Neural progenitor cell (in vitro differentiated cells): ENCODE measurements at regions not wholly inside any gene's neighbourhood (a gene's known extent, or its start where the extent isn't known, plus 50 kb on each side); places are given as distances from the start of the nearest gene placed in this dataset.

Experiments used
- DNase-seq: peaks from one replicate; pipeline ENCODE4 v3.0.0-alpha.2; 2016; ENCODE audit warnings: low spot score
- H2AFZ ChIP-seq: fragments of 200-600 bp; sonication (generic); replicated peaks from 2 replicates; pipeline ENCODE4 v1.6.1; 2016; ENCODE audit warnings: antibody characterized with exemption
- H3F3A ChIP-seq: fragments of 200-600 bp; sonication (generic); 2 replicates; pipeline ENCODE4 v1.6.1; 2016; ENCODE audit warnings: antibody characterized with exemption, low read depth
- H3K27ac ChIP-seq: fragments of 200-600 bp; sonication (generic); 2 replicates; pipeline ENCODE4 v1.5.1; 2016; ENCODE audit warnings: mild to moderate bottlenecking
- H3K27me3 ChIP-seq: fragments of 200-600 bp; sonication (generic); 2 replicates; pipeline ENCODE4 v1.6.1; 2016; ENCODE audit warnings: mild to moderate bottlenecking, moderate library complexity
- H3K36me3 ChIP-seq: fragments of 200-600 bp; sonication (generic); 2 replicates; pipeline ENCODE4 v1.5.1; 2016
- H3K4me1 ChIP-seq: fragments of 200-600 bp; sonication (generic); 2 replicates; pipeline ENCODE4 v1.6.1; 2016; ENCODE audit warnings: mixed run types
- H3K4me2 ChIP-seq: fragments of 200-600 bp; sonication (generic); 2 replicates; pipeline ENCODE4 v1.6.1; 2016
- H3K4me3 ChIP-seq: fragments of 200-600 bp; sonication (generic); 2 replicates; pipeline ENCODE4 v1.5.1; 2016
- H3K79me2 ChIP-seq: fragments of 200-600 bp; sonication (generic); 2 replicates; pipeline ENCODE4 v1.6.1; 2016; ENCODE audit warnings: low read depth
- H3K9ac ChIP-seq: fragments of 200-600 bp; sonication (generic); 2 replicates; pipeline ENCODE4 v1.6.1; 2016
- H3K9me3 ChIP-seq: fragments of 200-600 bp; sonication (generic); 2 replicates; pipeline ENCODE4 v1.5.1; 2016; ENCODE audit warnings: low read depth
- H4K20me1 ChIP-seq: fragments of 200-600 bp; sonication (generic); 2 replicates; pipeline ENCODE4 v1.6.1; 2016; ENCODE audit warnings: low read depth
- H3K27ac Mint-ChIP-seq: 3 replicates; pipeline ENCODE4 v1.8.0; 2021; ENCODE audit warnings: mixed read lengths
- H3K27me3 Mint-ChIP-seq: 2 replicates; pipeline ENCODE4 v1.8.0; 2022; ENCODE audit warnings: low read depth, mild to moderate bottlenecking, inconsistent platforms, moderate library complexity, mixed read lengths; ENCODE audit not compliant: insufficient read depth
- H3K36me3 Mint-ChIP-seq: 3 replicates; pipeline ENCODE4 v1.8.0; 2021; ENCODE audit warnings: mixed read lengths
- H3K4me1 Mint-ChIP-seq: 3 replicates; pipeline ENCODE4 v1.8.0; 2021; ENCODE audit warnings: mixed read lengths
- H3K4me3 Mint-ChIP-seq: 3 replicates; pipeline ENCODE4 v1.8.0; 2021; ENCODE audit warnings: mild to moderate bottlenecking, moderate library complexity, mixed read lengths
- H3K9me3 Mint-ChIP-seq: 3 replicates; pipeline ENCODE4 v1.8.0; 2020; ENCODE audit warnings: mixed read lengths
- EZH2 ChIP-seq: fragments of 200-600 bp; sonication (generic); IDR thresholded peaks from 2 replicates; pipeline ENCODE4 v1.6.1; 2017; ENCODE audit warnings: antibody characterized with exemption, mild to moderate bottlenecking, moderate library complexity
- EZH2phosphoT487 ChIP-seq: fragments of 200-600 bp; sonication (generic); IDR thresholded peaks from 2 replicates; pipeline ENCODE4 v1.6.1; 2017; ENCODE audit warnings: antibody characterized with exemption
- TF ChIP-seq, protein P1 (sequence below): fragments of 200-600 bp; sonication (generic); IDR thresholded peaks from 2 replicates; pipeline ENCODE4 v1.5.1; 2017; ENCODE audit warnings: antibody characterized with exemption, mild to moderate bottlenecking

DNA sequence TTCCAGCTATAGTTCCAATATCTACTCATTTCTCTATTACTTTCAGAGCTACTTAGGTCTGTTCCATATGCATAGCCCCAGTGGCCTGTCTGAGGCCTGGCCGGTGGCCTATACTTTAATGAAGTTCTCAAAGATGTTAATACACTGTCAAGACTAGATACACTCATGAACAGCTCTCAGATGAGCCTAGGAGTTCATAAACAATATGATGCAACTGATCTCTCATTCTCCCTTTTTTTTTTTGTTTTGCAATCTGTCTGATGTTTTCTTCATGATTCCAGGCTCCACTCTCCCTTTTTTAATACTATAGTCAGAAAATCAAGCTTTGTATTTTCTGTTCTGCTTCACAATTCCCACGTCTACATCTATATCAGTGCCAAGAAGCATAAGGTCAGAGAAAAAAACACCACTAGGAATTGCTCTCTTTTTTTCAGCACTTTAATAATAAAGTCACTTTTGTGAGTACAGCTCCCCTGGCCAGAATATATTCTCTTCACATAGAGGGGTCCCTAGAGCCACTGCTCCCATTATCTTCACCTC, 321.0 kb downstream of the C7orf25 start:
- Histone ChIP-seq H3K9me3 (no peaks in the 10 kb centered on the region), H3K9ac (no peak overlapping the region), H3F3A (no peaks in the 10 kb centered on the region), H2AFZ (no peak overlapping the region), H4K20me1 (no peaks in the 10 kb centered on the region), H3K36me3 (no peaks in the 10 kb centered on the region), H3K4me3 (no peak overlapping the region), H3K27me3 (no peaks in the 10 kb centered on the region), H3K79me2 (no peaks in the 10 kb centered on the region), H3K4me2 (no peak overlapping the region), H3K27ac (no peak overlapping the region), H3K4me1 (no peaks in the 10 kb centered on the region)
- Mint-ChIP-seq H3K4me1 (no peaks in the 10 kb centered on the region), H3K36me3 (peaks cover 3% of the 10 kb centered on the region), H3K9me3 (peaks cover 25% of the 10 kb centered on the region), H3K27ac (no peak overlapping the region), H3K27me3 (peaks cover 8% of the 10 kb centered on the region), H3K4me3 (no peak overlapping the region)
- no peak for DNase-seq
- TF ChIP-seq EZH2 (no peak), EZH2phosphoT487 (no peak)
- TF ChIP-seq, protein P1, sequence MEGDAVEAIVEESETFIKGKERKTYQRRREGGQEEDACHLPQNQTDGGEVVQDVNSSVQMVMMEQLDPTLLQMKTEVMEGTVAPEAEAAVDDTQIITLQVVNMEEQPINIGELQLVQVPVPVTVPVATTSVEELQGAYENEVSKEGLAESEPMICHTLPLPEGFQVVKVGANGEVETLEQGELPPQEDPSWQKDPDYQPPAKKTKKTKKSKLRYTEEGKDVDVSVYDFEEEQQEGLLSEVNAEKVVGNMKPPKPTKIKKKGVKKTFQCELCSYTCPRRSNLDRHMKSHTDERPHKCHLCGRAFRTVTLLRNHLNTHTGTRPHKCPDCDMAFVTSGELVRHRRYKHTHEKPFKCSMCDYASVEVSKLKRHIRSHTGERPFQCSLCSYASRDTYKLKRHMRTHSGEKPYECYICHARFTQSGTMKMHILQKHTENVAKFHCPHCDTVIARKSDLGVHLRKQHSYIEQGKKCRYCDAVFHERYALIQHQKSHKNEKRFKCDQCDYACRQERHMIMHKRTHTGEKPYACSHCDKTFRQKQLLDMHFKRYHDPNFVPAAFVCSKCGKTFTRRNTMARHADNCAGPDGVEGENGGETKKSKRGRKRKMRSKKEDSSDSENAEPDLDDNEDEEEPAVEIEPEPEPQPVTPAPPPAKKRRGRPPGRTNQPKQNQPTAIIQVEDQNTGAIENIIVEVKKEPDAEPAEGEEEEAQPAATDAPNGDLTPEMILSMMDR, result no peak

GRCh38 chr7:42588876-42589275, 323.0 kb downstream of the C7orf25 start:
- no peak overlapping the region for H3K4me2 ChIP-seq
- Mint-ChIP-seq H3K9me3 (peaks cover 35% of the 10 kb centered on the region), H3K27ac (no peak overlapping the region), H3K27me3 (peaks cover 8% of the 10 kb centered on the region), H3K4me1 (no peaks in the 10 kb centered on the region), H3K4me3 (no peak overlapping the region), H3K36me3 (peaks cover 3% of the 10 kb centered on the region)
- H3K79me2 ChIP-seq, result no peaks in the 10 kb centered on the region
- DNase-seq, result no peak
- no peaks in the 10 kb centered on the region for H3K9me3 ChIP-seq
- H3K4me3 ChIP-seq, result no peak overlapping the region
- H3K4me1 ChIP-seq, result no peaks in the 10 kb centered on the region
- no peaks in the 10 kb centered on the region for H4K20me1 ChIP-seq
- H2AFZ ChIP-seq, result no peak overlapping the region
- no peaks in the 10 kb centered on the region for H3K36me3 ChIP-seq
- no peak for TF ChIP-seq EZH2phosphoT487
- TF ChIP-seq EZH2, result no peak
- TF ChIP-seq, protein P1, result no peak
- H3K9ac ChIP-seq, result no peak overlapping the region
- H3K27me3 ChIP-seq, result no peaks in the 10 kb centered on the region
- H3F3A ChIP-seq, result no peaks in the 10 kb centered on the region
- H3K27ac ChIP-seq, result no peak overlapping the region

DNA sequence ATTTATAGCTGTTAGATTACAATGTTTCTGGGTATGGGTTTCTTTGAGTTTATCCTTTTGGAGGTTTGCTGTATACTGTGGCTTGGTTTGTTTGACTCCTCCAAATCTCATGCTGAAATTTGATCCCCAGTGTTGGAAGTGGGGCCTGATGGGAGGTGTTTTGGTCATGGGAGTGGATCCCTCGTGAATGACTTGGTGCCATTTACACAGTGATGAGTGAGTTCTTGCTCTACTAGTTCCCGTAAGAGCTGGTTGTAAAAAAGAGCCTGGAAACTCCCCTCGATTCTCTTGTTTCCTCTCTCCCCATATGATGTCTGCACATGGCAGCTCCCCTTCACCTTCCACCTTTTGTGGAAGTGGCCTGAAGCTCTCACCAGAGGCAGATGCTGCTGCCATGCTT, 324.1 kb downstream of the C7orf25 start:
- Mint-ChIP-seq H3K4me3 (no peak overlapping the region), H3K9me3 (peaks cover 38% of the 10 kb centered on the region), H3K4me1 (no peaks in the 10 kb centered on the region), H3K27me3 (peaks cover 8% of the 10 kb centered on the region), H3K27ac (no peak overlapping the region), H3K36me3 (peaks cover 3% of the 10 kb centered on the region)
- Histone ChIP-seq H3K79me2 (no peaks in the 10 kb centered on the region), H4K20me1 (no peaks in the 10 kb centered on the region), H3K36me3 (no peaks in the 10 kb centered on the region), H3F3A (no peaks in the 10 kb centered on the region), H3K4me2 (no peak overlapping the region), H3K27me3 (no peaks in the 10 kb centered on the region), H3K9ac (no peak overlapping the region), H2AFZ (no peak overlapping the region), H3K9me3 (no peaks in the 10 kb centered on the region), H3K4me3 (no peak overlapping the region), H3K4me1 (no peaks in the 10 kb centered on the region), H3K27ac (no peak overlapping the region)
- DNase-seq, result no peak
- TF ChIP-seq, protein P1, result no peak
- TF ChIP-seq EZH2 (no peak), EZH2phosphoT487 (no peak)
